Activated gamma-delta T cell treated with anti-CD3 and anti-CD28 coated beads, Interleukin-2, amount 50 U/mL, for 16 hours (primary cell): ENCODE measurements at regions not wholly inside any gene's neighbourhood (a gene's known extent, or its start where the extent isn't known, plus 50 kb on each side); places are given as distances from the start of the nearest gene placed in this dataset.

Source experiments
- DNase-seq: peaks from one replicate; pipeline ENCODE4 v3.0.0-alpha.2; 2020; ENCODE audit warnings: low read depth

DNA sequence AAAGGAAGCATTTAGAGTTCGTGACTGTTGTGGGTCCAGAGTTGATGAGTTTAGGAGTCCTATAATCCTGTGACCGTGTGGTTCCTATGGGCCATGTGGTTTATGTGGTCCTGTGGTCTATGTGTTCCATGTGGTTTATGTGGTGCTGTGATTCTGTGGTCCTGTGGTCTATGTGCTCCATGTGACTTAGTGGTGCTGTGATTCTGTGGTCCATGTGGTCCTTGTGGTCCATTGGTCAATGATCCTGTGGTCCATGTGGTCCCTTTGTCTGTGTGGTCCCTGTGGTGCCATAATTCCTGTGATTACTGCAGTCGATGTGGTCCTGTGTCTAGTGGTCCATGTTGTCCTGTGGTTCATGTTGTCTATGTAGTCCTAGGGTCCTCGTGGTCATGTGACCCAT is 167.3 kb downstream of the TMEM18 start:
- DNase-seq, result no peak

DNA sequence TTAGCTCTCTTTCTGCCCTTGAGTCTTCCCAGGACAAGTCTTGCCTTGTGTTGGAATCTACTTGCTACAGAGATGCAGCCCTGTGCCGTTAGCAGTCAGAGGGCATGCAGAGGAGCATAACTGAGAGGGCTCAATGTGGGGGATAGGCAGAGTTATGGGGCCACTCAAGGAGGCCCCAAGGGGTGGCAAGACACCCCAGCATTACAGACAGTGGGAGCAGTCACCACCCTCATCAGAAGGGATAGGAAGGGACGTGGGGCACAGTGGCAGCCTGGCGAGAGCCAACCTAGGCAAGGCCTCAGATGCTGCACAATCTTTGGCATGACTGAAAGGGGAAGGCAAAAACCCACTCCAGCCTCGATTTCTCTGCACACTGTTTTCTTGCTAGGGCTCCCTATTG is 169.1 kb downstream of the TMEM18 start:
- DNase-seq, result no peak

DNA sequence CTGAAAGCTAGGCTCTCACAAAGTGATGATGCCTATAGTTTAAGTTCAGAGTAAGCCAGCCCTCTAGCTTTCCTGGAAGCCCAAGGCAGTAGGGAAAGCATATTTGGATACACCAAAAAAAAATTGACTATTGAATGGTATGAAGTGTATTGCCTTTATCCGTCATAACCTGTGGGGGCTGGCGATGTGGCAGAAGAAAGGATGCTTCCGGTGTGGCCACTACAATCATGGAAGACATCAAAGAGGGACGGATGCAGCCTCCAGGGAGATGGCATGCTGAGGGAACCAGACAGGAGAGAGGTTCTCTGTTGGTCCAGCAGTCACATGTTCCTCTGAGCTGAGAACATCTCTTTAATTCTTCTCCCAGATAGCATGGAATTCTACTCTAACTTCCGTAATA is 170.3 kb downstream of the TMEM18 start:
- DNase-seq, result no peak

DNA sequence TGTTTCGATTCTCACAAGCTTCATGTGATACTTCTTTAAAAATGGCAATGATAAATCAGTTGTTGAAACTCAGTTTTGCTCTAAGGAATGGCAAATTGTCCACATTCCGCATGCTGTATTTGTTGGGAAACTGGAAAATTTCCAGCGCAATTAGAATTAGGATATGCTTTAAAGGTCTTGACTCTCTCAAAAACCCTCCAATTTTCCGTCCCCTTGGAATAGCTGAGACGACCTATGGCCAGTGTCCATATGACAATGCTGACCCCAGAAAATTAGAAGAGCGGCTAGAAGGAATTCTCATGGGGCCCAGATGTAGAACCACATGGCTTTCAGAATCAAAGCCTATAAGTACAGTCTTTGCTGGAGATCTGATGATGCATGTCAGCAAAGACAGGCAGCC is 170.8 kb downstream of the TMEM18 start:
- no peak for DNase-seq

DNA sequence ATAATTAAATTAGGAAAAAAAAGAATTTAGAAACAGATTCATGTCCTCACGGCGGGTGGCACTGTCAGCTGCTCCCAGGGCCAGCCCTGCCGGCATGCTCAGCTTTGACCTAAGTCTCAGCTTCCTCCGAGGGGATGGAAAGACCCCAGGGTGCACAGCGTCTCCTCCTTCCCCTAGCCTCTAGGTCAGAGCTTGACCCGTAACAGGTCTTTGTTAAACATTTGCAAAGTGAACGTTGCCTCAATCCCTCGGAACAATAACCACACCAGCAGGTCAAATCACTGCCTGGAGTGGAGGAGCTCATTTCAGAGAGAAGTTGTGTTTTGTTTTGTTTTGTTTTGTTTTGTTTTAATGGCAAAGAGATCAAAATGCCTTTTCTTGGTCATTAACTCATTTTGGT is 171.3 kb downstream of the TMEM18 start:
- DNase-seq, result no peak

DNA sequence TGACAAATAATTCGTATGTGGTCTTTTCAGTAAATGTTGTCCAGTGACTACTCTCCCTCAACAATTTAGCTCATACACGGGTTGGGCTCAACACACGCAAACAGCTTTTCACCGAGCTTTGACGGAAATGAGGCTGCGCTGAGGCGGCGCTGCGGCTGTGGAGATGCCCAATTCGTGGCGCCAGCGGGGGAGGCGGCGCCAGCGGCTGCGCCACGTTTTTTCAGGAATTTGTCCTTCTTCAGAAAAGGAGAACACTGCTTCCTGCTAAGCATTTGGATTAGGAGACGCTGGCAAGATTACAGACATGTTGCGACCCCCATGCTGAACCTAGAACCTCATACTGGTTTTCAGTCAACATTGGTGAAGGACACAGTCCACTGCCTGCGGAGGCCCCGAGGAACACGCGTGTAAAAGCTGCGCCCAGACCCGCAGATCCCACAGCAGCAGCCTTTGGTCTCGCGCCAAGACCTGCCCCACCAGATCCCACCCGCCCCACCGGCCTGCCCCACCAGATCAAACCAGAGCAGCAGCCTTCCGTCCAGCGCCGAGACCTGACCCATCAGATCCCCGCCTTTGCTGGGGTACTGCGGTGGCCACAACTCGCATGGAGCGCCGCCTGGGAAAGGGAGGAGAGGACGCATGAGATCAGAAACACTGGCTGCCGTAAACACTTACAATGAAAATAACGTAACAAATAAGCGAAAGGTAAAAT is 173.8 kb downstream of the TMEM18 start:
- no peak for DNase-seq

DNA sequence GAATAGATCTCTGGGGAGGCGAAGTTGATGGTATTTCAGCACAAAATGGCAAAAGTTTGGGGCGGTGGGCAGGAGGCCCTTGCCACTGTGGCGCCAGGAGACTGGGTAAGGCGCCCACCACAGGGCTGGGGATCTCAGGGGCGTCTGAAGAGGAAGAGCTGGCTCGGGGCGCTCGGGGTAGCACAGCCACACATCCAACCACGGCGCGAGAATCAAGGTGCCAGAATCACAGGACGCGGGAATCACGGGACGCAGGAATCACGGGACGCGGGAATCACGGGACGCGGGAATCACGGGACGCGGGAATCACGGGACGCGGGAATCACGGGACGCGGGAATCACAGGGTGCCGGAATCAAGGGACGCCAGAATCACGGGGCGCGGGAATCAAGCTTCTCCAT is 174.4 kb downstream of the TMEM18 start:
- no peak for DNase-seq

DNA sequence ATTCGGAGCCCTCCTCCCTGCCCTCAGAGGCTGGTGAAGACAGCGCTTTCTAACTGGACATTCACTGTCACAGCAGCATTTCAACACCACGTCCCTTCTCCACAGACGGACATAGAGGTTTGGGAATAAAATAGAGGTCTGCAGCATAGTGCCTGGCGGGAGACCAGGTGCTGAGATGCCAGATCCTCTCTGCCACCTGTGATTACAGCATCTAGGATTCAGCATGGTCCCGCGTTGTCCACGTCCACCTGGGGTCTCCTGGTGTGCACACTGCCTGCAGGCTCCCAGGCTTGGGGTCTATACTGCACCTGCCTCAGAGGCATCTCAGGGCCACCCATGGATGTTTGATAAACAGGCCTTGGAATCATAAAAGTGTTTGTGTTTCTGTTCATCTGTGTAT is 175.5 kb downstream of the TMEM18 start:
- no peak for DNase-seq

DNA sequence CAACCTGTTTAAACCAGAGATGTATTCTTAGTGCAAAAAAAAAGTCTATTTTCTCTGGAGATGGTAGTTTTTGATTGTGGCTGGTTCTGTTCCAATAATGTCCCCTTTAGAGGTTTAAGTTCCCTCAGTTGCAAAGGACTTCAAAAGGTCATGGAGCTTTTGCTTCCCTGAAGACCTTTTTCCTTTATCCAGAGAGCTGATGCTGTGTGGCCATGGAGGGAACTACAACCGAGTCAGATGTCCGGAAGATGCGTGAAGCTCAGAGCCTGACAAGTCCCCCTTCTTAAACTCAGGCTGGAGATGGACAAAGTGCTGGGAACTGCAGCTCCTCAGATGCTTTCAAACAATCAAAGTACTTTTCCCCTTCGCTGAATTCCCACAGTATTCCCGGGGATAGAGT is 176.1 kb downstream of the TMEM18 start:
- no peak for DNase-seq

DNA sequence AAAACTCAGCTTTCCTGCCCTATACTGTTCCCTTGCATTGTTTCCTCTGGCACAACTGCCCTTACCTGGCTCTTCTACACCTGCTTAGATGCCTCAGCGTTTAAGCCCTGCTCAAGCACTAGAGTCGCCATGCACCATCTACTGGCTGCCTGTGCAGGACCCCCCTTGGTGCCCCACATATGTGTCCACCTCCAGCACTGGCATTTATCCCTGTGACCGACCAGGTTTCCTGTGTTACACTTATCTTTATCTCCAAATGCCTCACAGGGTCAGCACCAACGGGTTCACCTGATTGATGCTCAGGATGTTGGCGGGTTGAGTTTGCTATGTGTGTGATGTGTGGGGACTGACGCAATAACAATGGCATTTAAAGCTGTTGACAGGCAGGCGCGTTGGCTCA is 177.5 kb downstream of the TMEM18 start:
- DNase-seq, result no peak

DNA sequence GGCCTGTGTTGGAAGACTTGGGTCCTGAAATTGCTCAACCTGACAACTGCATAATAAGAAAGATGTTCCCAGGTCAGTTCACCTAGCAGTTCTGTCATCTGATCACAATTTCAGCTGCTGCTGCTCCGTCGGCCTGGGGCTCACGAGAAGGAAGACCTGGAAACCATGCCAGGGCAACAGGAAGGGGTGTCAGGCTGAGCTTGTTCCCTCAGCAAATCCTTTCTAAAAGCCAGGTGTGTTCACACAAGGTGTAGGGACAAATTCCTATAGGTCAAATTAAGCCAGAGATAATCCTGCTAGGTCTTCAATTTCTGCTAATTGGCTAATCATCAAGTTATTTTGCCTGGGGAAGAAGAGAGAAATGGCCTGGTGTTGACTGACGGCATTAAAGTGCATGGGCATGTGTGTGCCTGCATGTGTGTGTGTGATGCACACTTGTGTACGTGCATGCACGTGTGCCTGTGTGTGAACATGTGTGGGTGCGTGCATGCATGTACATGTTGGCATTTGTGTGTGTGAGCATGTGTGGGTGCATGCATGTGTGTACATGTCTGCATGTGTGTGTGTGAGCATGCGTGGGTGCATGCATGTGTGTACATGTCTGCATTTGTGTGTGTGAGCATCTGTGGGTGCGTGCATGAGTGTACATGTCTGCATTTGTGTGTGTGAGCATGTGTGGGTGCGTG is 178.6 kb downstream of the TMEM18 start:
- DNase-seq, result no peak

DNA sequence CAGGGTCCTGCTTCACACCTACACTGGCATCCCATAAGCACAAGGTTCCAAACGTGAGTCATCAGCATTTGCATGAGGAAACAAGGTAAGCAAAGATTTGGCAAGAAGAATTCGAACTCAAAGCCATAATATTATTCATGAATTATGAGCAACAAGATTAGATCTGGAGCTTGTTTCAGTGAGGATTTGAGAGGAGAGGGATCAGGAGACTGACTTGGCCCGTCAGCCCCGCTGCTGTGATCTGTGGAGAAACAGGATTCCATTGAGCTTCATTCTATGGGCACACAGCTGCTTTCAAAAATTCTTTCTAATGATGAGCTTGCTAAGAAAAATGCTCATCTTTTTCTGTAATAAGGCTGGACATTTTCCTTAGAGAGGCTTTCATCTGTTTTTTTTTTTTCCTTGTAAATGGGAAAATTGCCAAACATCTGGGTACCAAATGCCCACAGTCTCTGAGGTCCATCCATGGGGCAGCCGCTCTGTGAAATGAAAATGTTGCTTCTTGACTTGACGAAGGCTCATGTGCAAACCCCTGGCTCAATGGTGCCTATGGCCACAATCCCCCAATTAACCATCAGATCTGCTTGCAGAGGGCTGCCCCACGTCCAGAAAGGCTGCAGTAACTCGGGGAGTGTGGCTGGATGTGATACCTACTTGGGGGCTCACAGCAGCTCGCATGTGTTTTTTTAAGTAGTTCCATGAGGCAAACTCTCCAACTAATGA is 179.3 kb downstream of the TMEM18 start:
- no peak for DNase-seq

DNA sequence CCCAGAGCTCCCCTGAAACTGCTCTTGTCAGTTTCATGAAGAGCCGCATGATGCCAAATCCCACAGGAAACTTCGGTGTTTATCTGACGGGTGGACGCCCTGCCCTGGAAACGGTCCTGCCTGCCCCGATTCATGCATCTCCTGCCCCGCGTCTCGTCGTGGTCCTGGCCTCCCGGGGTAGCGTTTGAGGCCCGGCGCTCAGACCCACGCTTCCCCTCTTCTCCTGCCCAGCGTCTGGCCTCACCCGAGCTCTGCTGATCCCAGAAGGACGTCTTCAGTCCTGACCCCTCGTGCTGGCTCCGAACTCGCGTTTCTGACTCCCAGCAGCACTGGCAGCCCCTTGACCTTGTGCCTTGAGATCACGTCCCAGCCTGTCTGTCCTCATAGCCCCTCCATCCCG is 180.5 kb downstream of the TMEM18 start:
- DNase-seq, result no peak

DNA sequence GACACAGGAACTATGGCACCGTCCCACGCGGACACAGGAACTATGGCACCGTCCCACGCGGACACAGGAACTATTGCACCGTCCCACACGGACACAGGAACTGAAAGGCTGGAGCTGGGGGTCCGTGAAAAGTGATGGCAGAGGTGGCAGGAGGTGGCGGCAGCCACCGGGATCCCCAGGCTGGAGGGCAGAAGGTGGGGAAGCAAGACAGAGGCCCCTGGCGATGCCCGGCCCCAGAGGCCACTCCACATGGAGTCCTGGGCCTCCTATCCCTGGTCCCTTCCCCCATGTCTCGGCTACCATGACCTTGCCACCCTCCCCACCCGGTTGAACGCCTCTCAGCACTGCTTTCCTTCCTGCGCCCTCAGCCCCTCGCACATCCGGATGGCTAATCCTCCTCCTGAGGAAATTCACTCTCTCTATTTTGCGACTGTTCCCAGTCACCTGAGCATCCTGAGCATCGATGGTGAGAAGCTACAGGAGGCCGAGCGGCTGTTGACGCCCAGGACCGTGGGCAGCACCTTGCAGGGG is 181.4 kb downstream of the TMEM18 start:
- no peak for DNase-seq

DNA sequence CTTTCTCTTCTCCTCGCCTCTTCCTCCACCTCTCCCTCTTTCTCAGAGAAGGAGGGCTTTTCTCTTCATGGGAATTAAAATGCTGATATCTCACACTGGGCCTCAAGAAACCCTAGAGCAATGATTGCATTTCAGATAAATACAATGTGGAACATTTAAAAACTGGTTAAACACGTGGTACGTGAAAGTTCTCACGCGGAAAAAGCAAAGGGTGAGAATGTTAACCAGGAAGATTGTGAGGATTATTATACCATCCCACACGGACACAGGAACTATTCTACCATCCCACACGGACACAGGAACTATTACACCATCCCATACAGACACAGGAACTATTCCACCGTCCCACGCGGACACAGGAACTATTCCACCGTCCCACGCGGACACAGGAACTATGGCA is 182.4 kb downstream of the TMEM18 start:
- DNase-seq, result no peak

DNA sequence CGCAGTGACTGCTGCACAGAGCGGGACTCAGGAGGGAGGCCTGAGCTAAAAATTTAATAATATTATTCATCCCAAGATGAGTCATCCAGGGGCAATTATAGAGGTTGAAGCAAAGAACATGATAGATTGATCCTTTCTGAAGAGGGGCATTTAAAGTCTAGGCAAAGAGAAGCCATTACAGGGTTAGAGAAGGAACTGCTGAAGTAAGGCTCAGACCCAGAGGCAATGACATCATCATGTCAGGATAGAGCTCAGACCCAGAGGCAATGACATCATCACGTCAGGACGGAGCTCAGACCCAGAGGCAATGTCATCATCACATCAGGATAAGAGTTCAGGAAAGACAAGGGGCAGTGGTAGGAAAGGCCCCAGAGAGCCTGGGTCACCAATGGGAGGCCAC is 184.0 kb downstream of the TMEM18 start:
- DNase-seq, result no peak

DNA sequence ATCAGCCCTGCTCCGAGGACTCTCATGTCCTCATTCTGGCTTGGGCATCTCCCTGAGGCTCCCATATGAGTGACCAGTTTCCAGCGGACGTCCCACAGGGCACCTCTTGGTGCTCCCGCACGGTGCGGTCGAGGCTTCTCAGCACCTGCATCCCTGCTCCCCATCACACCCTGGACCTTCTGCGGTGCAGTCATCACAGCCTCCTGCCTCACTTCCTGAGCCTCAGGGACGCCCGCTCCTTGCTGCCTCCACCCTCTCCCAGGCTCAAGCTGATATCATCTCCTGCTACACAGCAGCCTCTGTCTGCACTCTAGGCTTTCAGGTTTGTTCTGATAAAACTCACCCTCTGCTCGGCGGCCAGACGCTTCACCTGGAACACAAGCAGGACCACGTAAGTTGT is 185.0 kb downstream of the TMEM18 start:
- DNase-seq, result no peak

DNA sequence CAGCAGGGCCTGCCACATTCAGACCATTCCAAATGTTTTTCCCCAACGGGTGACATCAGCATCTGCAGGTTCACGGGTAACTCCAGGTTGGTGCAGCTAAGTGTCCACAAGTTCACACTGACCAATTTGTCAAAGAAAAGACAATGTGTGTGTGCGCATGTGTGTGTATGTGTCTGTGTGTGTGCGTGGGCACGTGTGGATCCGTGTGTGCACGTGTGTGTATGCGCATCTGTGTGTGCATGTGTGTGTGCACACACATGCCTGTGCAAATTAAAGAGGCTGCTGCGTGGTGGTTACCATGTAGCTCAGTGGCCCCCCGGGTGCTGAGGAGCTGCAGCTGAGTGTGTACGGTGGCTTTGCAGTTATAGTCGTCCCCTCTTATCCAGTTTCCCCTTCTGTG is 187.4 kb downstream of the TMEM18 start:
- no peak for DNase-seq

DNA sequence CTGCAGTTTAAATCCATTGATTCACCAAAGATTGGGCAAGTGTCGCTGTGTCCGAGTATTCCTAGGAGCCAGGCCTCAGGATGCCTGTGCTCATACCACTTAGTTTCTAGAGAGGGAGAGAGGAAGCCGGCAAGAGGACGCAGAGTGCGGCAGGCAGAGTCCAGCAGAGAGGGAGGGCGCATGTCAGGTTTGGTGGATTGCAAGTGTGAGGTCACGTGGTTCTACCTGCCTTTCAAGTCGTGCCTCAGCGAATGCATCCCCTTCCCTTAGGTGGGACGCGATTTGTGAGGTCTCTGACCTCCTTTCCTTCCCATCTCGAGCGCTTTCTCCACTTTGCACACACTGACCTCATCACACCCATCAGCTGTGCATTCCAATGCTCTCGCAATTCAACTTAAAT is 188.1 kb downstream of the TMEM18 start:
- no peak for DNase-seq

DNA sequence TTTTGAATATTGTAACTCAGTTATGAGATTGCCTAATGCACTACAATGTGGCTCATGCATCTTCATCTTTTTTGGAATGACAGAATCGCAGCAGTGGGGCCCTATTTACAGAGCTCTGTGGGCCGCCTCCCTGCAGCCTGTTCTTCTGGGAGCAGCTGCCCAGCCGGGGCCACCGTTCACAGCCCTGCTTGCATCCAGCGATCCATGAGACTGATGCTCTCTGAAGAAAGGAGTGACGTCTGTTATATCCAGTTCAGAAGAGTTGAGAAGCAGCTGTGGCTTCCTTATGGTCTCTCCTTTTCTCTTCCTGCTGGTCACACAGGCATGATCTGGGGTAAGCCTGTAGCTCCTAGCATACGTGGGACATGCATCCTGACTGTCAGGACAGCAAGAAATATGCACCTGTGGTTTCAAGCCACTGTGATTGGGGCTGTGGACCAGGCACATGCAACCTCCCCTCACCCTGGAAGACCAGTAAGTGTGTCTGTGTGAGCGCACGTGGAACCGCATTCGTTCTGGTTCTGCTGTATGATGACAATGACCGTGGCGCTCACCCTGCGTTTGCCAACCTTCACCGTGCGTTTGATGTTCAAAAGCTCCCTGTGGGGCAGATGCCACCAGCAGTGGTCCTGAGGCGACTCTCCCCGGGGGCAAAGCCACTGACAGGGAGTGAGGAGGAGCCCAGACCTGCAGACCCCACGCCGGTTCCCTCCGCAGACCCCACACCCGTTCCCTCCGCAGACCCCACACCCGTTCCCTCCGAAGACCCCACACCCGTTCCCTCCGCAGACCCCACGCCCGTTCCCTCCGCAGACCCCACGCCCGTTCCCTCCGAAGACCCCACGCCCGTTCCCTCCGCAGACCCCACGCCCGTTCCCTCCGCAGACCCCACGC is 189.8 kb downstream of the TMEM18 start:
- no peak for DNase-seq

DNA sequence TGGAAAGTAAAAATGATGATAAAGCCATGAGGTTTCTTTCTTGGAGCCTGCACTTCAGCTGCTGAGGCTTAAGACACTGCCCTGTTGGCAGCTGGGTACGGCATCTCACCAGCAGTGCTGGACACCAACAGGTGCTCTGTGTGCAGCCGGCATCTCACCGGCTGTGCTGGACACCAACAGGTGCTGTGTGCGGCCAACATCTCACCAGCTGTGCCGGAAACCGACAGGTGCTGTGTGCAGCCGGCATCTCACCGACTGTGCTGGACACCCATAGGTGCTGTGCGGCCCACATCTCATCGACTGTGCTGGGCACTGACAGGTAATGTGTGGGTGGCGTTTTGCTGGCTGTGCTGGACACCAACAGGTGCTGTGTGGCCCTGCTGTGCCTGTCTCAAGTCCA is 190.8 kb downstream of the TMEM18 start:
- no peak for DNase-seq

DNA sequence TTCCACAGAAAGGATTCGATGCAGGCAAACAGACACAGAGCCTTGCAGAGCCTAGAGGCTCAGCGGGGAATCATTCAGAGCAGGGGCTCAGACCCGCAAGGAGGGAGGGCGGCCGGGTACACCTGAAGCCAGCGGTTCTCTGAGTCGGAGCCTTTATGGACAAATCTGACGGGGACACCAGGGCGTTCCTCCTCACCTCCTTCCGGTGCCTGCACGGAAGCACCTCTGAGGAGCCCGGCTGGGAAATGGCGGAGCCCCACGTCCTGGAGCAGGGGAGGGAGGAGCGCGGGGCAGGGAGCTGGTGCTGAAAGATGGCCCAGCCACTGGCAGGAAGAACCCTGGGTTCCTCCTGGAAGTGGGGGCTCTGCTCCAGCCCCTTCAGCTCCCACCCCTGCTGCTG is 193.5 kb upstream of the ALKAL2 start:
- no peak for DNase-seq
